Endothelial cell of umbilical vein (primary cell): ENCODE measurements at regions not wholly inside any gene's neighbourhood (a gene's known extent, or its start where the extent isn't known, plus 50 kb on each side); places are given as distances from the start of the nearest gene placed in this dataset.

ENCODE experiments used
- BruUV-seq: library from RNA; stranded (reverse); fragments of 400-500 nt; replicated peaks from 2 replicates; lab custom pipeline; 2021; lab: Mats Ljungman, UMichigan
- CTCF ChIA-PET: fragments of 300-600, 350-600 bp; sonication (Branson Sonifier 250); formaldehyde crosslinking; loops from one replicate; lab custom pipeline; 2021; ENCODE audit warnings: antibody characterized with exemption, inconsistent platforms; lab: Charles Lee
- POLR2A ChIA-PET: fragments of 300-600, 350-600 bp; sonication (Branson Sonifier 250); formaldehyde crosslinking; loops from one replicate; lab custom pipeline; 2021; ENCODE audit warnings: antibody characterized with exemption, inconsistent platforms; lab: Charles Lee
- DNase-seq: peaks from one replicate; pipeline ENCODE4 v3.0.0-alpha.2; 2011; ENCODE audit warnings: low read depth, low spot score
- FAIRE-seq: peaks from 2 replicates; lab custom pipeline; 2011; peaks lifted over from hg19 to GRCh38; lab: Jason Lieb, UNC
- H2AFZ ChIP-seq: 2 replicates; pipeline ENCODE4 v1.6.0; 2012; ENCODE audit warnings: low read depth, low read length, control low read depth, inconsistent platforms
- H3K27ac ChIP-seq: 2 replicates; pipeline ENCODE4 v1.5.1; 2011; ENCODE audit warnings: low read depth, mild to moderate bottlenecking, control low read depth, low read length, moderate library complexity; ENCODE audit not compliant: insufficient read depth
- H3K27me3 ChIP-seq, 2 experiments: 2 replicates each; pipeline versions ENCODE4 v1.6.0 to v1.6.1; 2011; ENCODE audit warnings: low read length in 2 of 2, mixed read lengths in 1 of 2; ENCODE audit not compliant: control insufficient read depth in 2 of 2, insufficient read depth in 2 of 2
- H3K36me3 ChIP-seq, 2 experiments: 2 replicates in 1 of 2; 3 replicates in 1 of 2; pipeline ENCODE4 v1.5.1; 2011; ENCODE audit warnings: low read length in 2 of 2, mild to moderate bottlenecking in 1 of 2, moderate library complexity in 1 of 2; ENCODE audit not compliant: control insufficient read depth in 2 of 2, insufficient read depth in 2 of 2; ENCODE audit errors: extremely low read depth in 1 of 2
- H3K4me1 ChIP-seq: 3 replicates; pipeline ENCODE4 v1.5.1; 2011; ENCODE audit warnings: mild to moderate bottlenecking, low read length; ENCODE audit not compliant: control insufficient read depth, insufficient read depth; ENCODE audit errors: extremely low read depth
- H3K4me2 ChIP-seq: 2 replicates; pipeline ENCODE4 v1.6.1; 2011; ENCODE audit warnings: low read length, control low read depth, mixed read lengths; ENCODE audit not compliant: insufficient read depth
- H3K4me3 ChIP-seq, 3 experiments: fragments of 200-600 bp in 1 of 3; sonication (generic), shearing (Covaris generic) in 1 of 3; replicated peaks in 1 of 3; 2 replicates each; pipeline ENCODE4 v1.5.1; 2011 to 2016; ENCODE audit warnings: control low read depth in 3 of 3, low read length in 3 of 3, mild to moderate bottlenecking in 2 of 3, inconsistent platforms in 1 of 3, low read depth in 1 of 3, moderate library complexity in 1 of 3; ENCODE audit not compliant: insufficient read depth in 1 of 3
- H3K79me2 ChIP-seq: 2 replicates; pipeline ENCODE4 v1.6.0; 2012; ENCODE audit warnings: low read length, inconsistent platforms; ENCODE audit not compliant: control insufficient read depth, insufficient read depth
- H3K9ac ChIP-seq: replicated peaks from 2 replicates; pipeline ENCODE3; 2011; ENCODE audit warnings: low read length, control low read depth; ENCODE audit not compliant: insufficient read depth; ENCODE audit errors: extremely low read depth
- H3K9me1 ChIP-seq: replicated peaks from 3 replicates; pipeline ENCODE4 v1.6.0; 2011; ENCODE audit warnings: mild to moderate bottlenecking, low read length; ENCODE audit not compliant: control insufficient read depth, insufficient read depth; ENCODE audit errors: extremely low read depth
- H3K9me3 ChIP-seq: replicated peaks from 2 replicates; pipeline ENCODE4 v1.5.1; 2012; ENCODE audit warnings: low read length, inconsistent platforms; ENCODE audit not compliant: control insufficient read depth, insufficient read depth
- H4K20me1 ChIP-seq: replicated peaks from 2 replicates; pipeline ENCODE3; 2011; ENCODE audit warnings: mild to moderate bottlenecking, low read length; ENCODE audit not compliant: control insufficient read depth, insufficient read depth; ENCODE audit errors: extremely low read depth
- EZH2 ChIP-seq: IDR thresholded peaks from 2 replicates; pipeline ENCODE4 v1.6.1; 2012; ENCODE audit warnings: borderline replicate concordance, low read depth, mild to moderate bottlenecking, moderate library complexity, low read length, inconsistent platforms; ENCODE audit not compliant: severe bottlenecking
- FOS ChIP-seq: IDR thresholded peaks from 2 replicates; pipeline ENCODE4 v1.6.1; 2011; ENCODE audit warnings: mild to moderate bottlenecking, low read length, moderate library complexity, borderline replicate concordance; ENCODE audit not compliant: insufficient read depth
- GATA2 ChIP-seq: IDR thresholded peaks from 2 replicates; pipeline ENCODE4 v1.7.0; 2011; ENCODE audit warnings: low read depth, mild to moderate bottlenecking, moderate library complexity, mixed read lengths, low read length; ENCODE audit not compliant: insufficient read length, insufficient read depth
- JUN ChIP-seq: IDR thresholded peaks from 2 replicates; pipeline ENCODE4 v1.6.1; 2011; ENCODE audit warnings: borderline replicate concordance, low read depth; ENCODE audit not compliant: insufficient read length, insufficient read depth
- MYC ChIP-seq: IDR thresholded peaks from one replicate; pipeline ENCODE4 v1.6.1; 2011; ENCODE audit warnings: mild to moderate bottlenecking, low read depth, low read length
- POLR2A ChIP-seq: IDR thresholded peaks from 2 replicates; pipeline ENCODE4 v1.6.1; 2012; ENCODE audit warnings: low read depth, mild to moderate bottlenecking, control low read depth, low read length
- POLR2AphosphoS5 ChIP-seq: IDR thresholded peaks from 2 replicates; pipeline ENCODE4 v1.6.1; 2012; ENCODE audit warnings: low read depth, mild to moderate bottlenecking, control low read depth, low read length, moderate library complexity; ENCODE audit not compliant: insufficient read depth
- dilution Hi-C: fragments of 300-500 bp; cut with MboI; formaldehyde crosslinking; loops from one replicate; pipeline ENCODE4 v1.15.0; 2019; ENCODE audit warnings: low sequenced_read_pairs; ENCODE audit not compliant: extremely low pct_ligation_motif_present
- intact Hi-C: fragments of 100-400 bp; cut with micrococcal nuclease; formaldehyde crosslinking; loops from one replicate; pipeline ENCODE4 v1.10.0; 2022
- TF ChIP-seq, protein P1 (sequence below): IDR thresholded peaks from 2 replicates; pipeline ENCODE4 v1.6.1; 2011; ENCODE audit not compliant: insufficient read depth, insufficient read length
- TF ChIP-seq, protein P2 (sequence below), 2 donors: IDR thresholded peaks; 1 replicate in 1 of 2; 2 replicates in 1 of 2; pipeline ENCODE4 v1.5.1; 2011; ENCODE audit warnings: low read length in 2 of 2, mild to moderate bottlenecking in 2 of 2, moderate library complexity in 2 of 2, control low read depth in 1 of 2, inconsistent platforms in 1 of 2, low read depth in 1 of 2; ENCODE audit not compliant: insufficient read depth in 1 of 2; ENCODE audit errors: extremely low read depth in 1 of 2

GRCh38 chr2:136185981-136186776 is 68.2 kb upstream of the CXCR4 start:
- H3K27me3 ChIP-seq: no peaks in the 10 kb centered on the region
- CTCF ChIA-PET: no interaction called here
- no peaks in the 10 kb centered on the region for H4K20me1 ChIP-seq
- H3K4me3 ChIP-seq: no peak overlapping the region
- no peaks in the 10 kb centered on the region for H3K4me1 ChIP-seq
- no peak overlapping the region for H3K4me2 ChIP-seq
- no TSS peak for BruUV-seq
- no peaks in the 10 kb centered on the region for H3K9me3 ChIP-seq
- DNase-seq (no peak), FAIRE-seq (no peak)
- POLR2A ChIA-PET: no interaction called here
- H3K9ac ChIP-seq: no peak overlapping the region
- intact Hi-C loops: no loop called here
- TF ChIP-seq, protein P1, sequence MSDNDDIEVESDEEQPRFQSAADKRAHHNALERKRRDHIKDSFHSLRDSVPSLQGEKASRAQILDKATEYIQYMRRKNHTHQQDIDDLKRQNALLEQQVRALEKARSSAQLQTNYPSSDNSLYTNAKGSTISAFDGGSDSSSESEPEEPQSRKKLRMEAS: no peak
- TF ChIP-seq JUN (no peak), EZH2 (no peak), POLR2A (no peak), FOS (no peak), GATA2 (no peak), POLR2AphosphoS5 (no peak), MYC (no peak)
- TF ChIP-seq, protein P2, sequence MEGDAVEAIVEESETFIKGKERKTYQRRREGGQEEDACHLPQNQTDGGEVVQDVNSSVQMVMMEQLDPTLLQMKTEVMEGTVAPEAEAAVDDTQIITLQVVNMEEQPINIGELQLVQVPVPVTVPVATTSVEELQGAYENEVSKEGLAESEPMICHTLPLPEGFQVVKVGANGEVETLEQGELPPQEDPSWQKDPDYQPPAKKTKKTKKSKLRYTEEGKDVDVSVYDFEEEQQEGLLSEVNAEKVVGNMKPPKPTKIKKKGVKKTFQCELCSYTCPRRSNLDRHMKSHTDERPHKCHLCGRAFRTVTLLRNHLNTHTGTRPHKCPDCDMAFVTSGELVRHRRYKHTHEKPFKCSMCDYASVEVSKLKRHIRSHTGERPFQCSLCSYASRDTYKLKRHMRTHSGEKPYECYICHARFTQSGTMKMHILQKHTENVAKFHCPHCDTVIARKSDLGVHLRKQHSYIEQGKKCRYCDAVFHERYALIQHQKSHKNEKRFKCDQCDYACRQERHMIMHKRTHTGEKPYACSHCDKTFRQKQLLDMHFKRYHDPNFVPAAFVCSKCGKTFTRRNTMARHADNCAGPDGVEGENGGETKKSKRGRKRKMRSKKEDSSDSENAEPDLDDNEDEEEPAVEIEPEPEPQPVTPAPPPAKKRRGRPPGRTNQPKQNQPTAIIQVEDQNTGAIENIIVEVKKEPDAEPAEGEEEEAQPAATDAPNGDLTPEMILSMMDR (IDR thresholded peaks at IDR 0.05; ENCODE audit: extremely low read depth in 1 of 2, insufficient read depth in 1 of 2, low read depth in 1 of 2, low read length in 2 of 2): no peak
- no peak overlapping the region for H3K27ac ChIP-seq
- dilution Hi-C loops: no loop called here
- H3K36me3 ChIP-seq: no peaks in the 10 kb centered on the region
- no peaks in the 10 kb centered on the region for H3K9me1 ChIP-seq
- no peak overlapping the region for H2AFZ ChIP-seq
- H3K79me2 ChIP-seq: no peaks in the 10 kb centered on the region
